GM12874 (cell line): ENCODE measurements at regions not wholly inside any gene's neighbourhood (a gene's known extent, or its start where the extent isn't known, plus 50 kb on each side); places are given as distances from the start of the nearest gene placed in this dataset.

Source experiments
- CTCF ChIP-seq: IDR thresholded peaks from 2 replicates; pipeline ENCODE4 v1.5.1; 2011; ENCODE audit warnings: low read depth, mild to moderate bottlenecking, control low read depth, low read length, moderate library complexity; ENCODE audit not compliant: insufficient read depth

DNA sequence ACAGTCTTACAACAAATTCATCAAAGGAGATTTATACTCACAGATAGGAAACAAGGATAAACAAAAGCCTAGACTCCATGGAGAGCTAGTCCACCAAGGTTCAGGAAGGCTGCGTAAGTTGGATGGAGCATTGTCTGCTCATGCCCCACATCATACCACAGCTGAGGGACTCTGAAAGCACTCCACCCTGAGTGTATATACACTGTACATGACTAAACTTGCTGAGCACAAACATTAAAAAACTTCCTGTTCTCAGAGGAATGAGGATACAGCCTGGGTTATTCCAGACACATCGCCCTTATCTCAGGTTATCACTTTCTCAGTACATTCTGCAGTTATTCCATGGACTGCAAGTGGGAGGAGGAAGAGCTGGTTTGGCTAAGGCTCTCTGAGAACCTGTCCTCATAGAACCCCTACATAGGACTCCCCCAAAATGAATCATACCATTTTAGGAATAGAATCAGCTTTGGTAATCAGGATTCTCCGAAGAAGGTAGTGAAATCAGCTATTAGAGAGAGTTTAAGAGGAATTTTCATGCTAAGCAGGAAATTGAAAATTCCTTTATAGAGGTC lies 58.0 kb upstream of the PRMT6 start:
- no peak for TF ChIP-seq CTCF

GRCh38 chr1:107000902-107001301 lies 55.6 kb upstream of the PRMT6 start:
- TF ChIP-seq CTCF, result no peak

DNA sequence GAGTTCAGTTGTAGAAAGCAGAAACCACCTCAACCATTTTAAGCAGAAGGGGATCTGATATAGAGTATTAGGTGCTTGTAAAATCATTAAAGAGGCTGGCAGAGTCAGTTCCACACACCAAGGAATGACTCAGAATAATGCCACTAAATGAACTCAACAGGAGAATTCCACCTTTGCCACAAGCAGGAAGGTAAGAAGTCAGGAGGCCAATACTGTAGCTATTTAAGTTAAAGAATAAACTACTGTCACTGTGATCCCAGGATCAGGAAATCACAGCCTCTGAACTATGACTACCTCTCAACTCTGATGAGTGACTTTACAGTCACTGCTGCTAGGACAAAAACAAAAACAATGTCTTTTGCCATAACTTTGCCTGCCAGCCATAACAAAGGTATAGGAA lies 52.5 kb upstream of the PRMT6 start:
- TF ChIP-seq CTCF, result no peak

DNA sequence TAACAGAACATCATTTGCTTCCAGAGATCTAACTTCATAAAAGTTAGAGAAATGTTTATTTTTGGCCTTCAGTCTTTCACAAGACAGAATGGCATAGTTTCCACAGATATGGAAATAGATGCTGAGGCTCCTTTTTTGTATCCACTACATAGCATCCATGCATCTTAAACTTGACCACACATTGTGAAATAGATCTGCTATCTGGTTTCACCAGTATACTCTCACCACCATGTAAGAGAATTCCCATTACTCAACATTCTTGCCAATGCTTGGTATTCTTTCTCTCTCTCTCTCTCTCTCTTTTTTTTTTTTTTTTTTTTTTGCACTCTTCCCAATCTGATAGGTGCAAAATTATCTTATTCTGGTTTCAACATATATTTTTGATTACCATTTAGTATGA lies 52.1 kb upstream of the PRMT6 start:
- TF ChIP-seq CTCF, result no peak
